Inflammatory macrophage treated with lipopolysaccharide for 4 hours (primary cell): ENCODE measurements at regions not wholly inside any gene's neighbourhood (a gene's known extent, or its start where the extent isn't known, plus 50 kb on each side); places are given as distances from the start of the nearest gene placed in this dataset.
A peak's percentile ranks its signal among the peaks of the same experiment; 100 is the strongest.
"Not testable (repeated sequence)": the region's sequence is repeated elsewhere in the genome, so short reads cannot be mapped to it uniquely, and the experiment has no call there.

Experiments used
- DNase-seq: peaks from one replicate; pipeline ENCODE4 v3.0.0-alpha.2; 2020

- DNase-seq: peak; percentile 58
Observed at GRCh38 chr7:83306502-83306901, 143.8 kb upstream of the PCLO start.

GRCh38 chr7:83305027-83305426 is 142.3 kb upstream of the PCLO start:
- DNase-seq: no peak

GRCh38 chr7:83301416-83301815 is 138.7 kb upstream of the PCLO start:
- DNase-seq: no peak

- DNase-seq: no peak
Observed at GRCh38 chr7:83290211-83290610, 127.5 kb upstream of the PCLO start.

GRCh38 chr7:83289419-83289993 is 126.8 kb upstream of the PCLO start:
- no peak for DNase-seq

- no peak for DNase-seq
Observed at GRCh38 chr7:83280671-83281070, 118.0 kb upstream of the PCLO start.

GRCh38 chr7:83276250-83276649 is 113.6 kb upstream of the PCLO start:
- DNase-seq: no peak

- no peak for DNase-seq
Observed at GRCh38 chr7:83273699-83274098, 111.0 kb upstream of the PCLO start.

GRCh38 chr7:83271212-83272099 is 108.8 kb upstream of the PCLO start:
- DNase-seq: no peak

- no peak for DNase-seq
Observed at GRCh38 chr7:83270407-83270806, 107.7 kb upstream of the PCLO start.

- no peak for DNase-seq
Observed at GRCh38 chr7:83267141-83267631, 104.5 kb upstream of the PCLO start.

- DNase-seq: not testable (repeated sequence)
Observed at GRCh38 chr7:83263442-83264034, 100.9 kb upstream of the PCLO start.

- no peak for DNase-seq
Observed at GRCh38 chr7:83259064-83259463, 96.4 kb upstream of the PCLO start.

- DNase-seq: no peak
Observed at GRCh38 chr7:83248000-83248399, 85.3 kb upstream of the PCLO start.

GRCh38 chr7:83219231-83219630 is 56.5 kb upstream of the PCLO start:
- DNase-seq: not testable (repeated sequence)

GRCh38 chr7:83212883-83213282 is 50.2 kb upstream of the PCLO start:
- no peak for DNase-seq
